ENCODE measurements at regions not wholly inside any gene's neighbourhood (a gene's known extent, or its start where the extent isn't known, plus 50 kb on each side); places are given as distances from the start of the nearest gene placed in this dataset.

- TF ChIP-seq CTCF (IDR thresholded peaks at IDR 0.05; ENCODE audit: control insufficient read depth, insufficient read depth, low read depth, low read length, missing control alignments) = no peak
- DNase-seq (ENCODE audit: low read depth) = no peak
- no peak overlapping the region for H3K4me3 ChIP-seq (ENCODE audit: control insufficient read depth, low read depth, low read length)
Observed at GRCh38 chr3:164479978-164480377, 598.3 kb downstream of the SI start.

GRCh38 chr3:164479406-164479805 lies 598.9 kb downstream of the SI start:
- no peak for TF ChIP-seq CTCF (IDR thresholded peaks at IDR 0.05; ENCODE audit: control insufficient read depth, insufficient read depth, low read depth, low read length, missing control alignments)
- no peak overlapping the region for H3K4me3 ChIP-seq (ENCODE audit: control insufficient read depth, low read depth, low read length)
- DNase-seq (ENCODE audit: low read depth) = no peak

GRCh38 chr3:164478323-164478722 lies 600.0 kb downstream of the SI start:
- no peak for DNase-seq (ENCODE audit: low read depth)
- TF ChIP-seq CTCF (IDR thresholded peaks at IDR 0.05; ENCODE audit: control insufficient read depth, insufficient read depth, low read depth, low read length, missing control alignments) = no peak
- no peak overlapping the region for H3K4me3 ChIP-seq (ENCODE audit: control insufficient read depth, low read depth, low read length)

- TF ChIP-seq CTCF (IDR thresholded peaks at IDR 0.05; ENCODE audit: control insufficient read depth, insufficient read depth, low read depth, low read length, missing control alignments) = no peak
Observed at GRCh38 chr3:164477403-164477802, 600.9 kb downstream of the SI start.

GRCh38 chr3:164476631-164477030 lies 601.7 kb downstream of the SI start:
- no peak for TF ChIP-seq CTCF (IDR thresholded peaks at IDR 0.05; ENCODE audit: control insufficient read depth, insufficient read depth, low read depth, low read length, missing control alignments)
- H3K4me3 ChIP-seq (ENCODE audit: control insufficient read depth, low read depth, low read length) = no peak overlapping the region
- no peak for DNase-seq (ENCODE audit: low read depth)

More at GRCh38 chr3:164477403-164477802, 600.9 kb downstream of the SI start:
- DNase-seq (ENCODE audit: low read depth) = no peak
- no peak overlapping the region for H3K4me3 ChIP-seq (ENCODE audit: control insufficient read depth, low read depth, low read length)

- TF ChIP-seq CTCF (IDR thresholded peaks at IDR 0.05; ENCODE audit: control insufficient read depth, insufficient read depth, low read depth, low read length, missing control alignments) = no peak
Observed at GRCh38 chr3:164470471-164470870, 607.8 kb downstream of the SI start.

GRCh38 chr3:164468055-164468454 lies 610.2 kb downstream of the SI start:
- DNase-seq (ENCODE audit: low read depth) = no peak
- TF ChIP-seq CTCF (IDR thresholded peaks at IDR 0.05; ENCODE audit: control insufficient read depth, insufficient read depth, low read depth, low read length, missing control alignments) = no peak

More at GRCh38 chr3:164470471-164470870, 607.8 kb downstream of the SI start:
- DNase-seq (ENCODE audit: low read depth) = no peak
- H3K4me3 ChIP-seq (ENCODE audit: control insufficient read depth, low read depth, low read length) = no peak overlapping the region

More at GRCh38 chr3:164468055-164468454, 610.2 kb downstream of the SI start:
- no peak overlapping the region for H3K4me3 ChIP-seq (ENCODE audit: control insufficient read depth, low read depth, low read length)
